GM18951 (cell line): ENCODE measurements at regions not wholly inside any gene's neighbourhood (a gene's known extent, or its start where the extent isn't known, plus 50 kb on each side); places are given as distances from the start of the nearest gene placed in this dataset.

Source experiments
- POLR2A ChIP-seq: IDR thresholded peaks from 4 replicates; pipeline ENCODE4 v1.6.1; 2011; ENCODE audit warnings: mild to moderate bottlenecking; ENCODE audit not compliant: insufficient read length, insufficient read depth; ENCODE audit errors: extremely low read depth
- in situ Hi-C: fragments of 300-500 bp; cut with MboI; formaldehyde crosslinking; loops from one replicate; pipeline ENCODE4 v1.12.0; 2022; ENCODE audit warnings: low sequenced_read_pairs, mixed read lengths, inconsistent platforms; ENCODE audit not compliant: unreplicated experiment

- in situ Hi-C loops = loop anchor here (25.0 kb wide), 1 partner anchor 1424 kb away; no protein-coding TSS in a partner anchor
- TF ChIP-seq POLR2A = no peak
Measured at GRCh38 chr10:4661511-4662255, 164.3 kb upstream of the AKR1E2 start.

GRCh38 chr10:4658777-4659176 is 167.2 kb upstream of the AKR1E2 start:
- TF ChIP-seq POLR2A = no peak
- in situ Hi-C loops = loop anchor here (25.0 kb wide), 1 partner anchor 1421 kb away; no protein-coding TSS in a partner anchor

GRCh38 chr10:4656576-4657194 is 169.3 kb upstream of the AKR1E2 start:
- in situ Hi-C loops = loop anchor here (25.0 kb wide), 1 partner anchor 1419 kb away; no protein-coding TSS in a partner anchor
- TF ChIP-seq POLR2A = no peak

- in situ Hi-C loops = loop anchor here (25.0 kb wide), 1 partner anchor 1419 kb away; no protein-coding TSS in a partner anchor
Measured at GRCh38 chr10:4655879-4656278, 170.1 kb upstream of the AKR1E2 start.

GRCh38 chr10:4655406-4655805 is 170.6 kb upstream of the AKR1E2 start:
- no peak for TF ChIP-seq POLR2A
- in situ Hi-C loops = loop anchor here (25.0 kb wide), 1 partner anchor 1418 kb away; no protein-coding TSS in a partner anchor

More at GRCh38 chr10:4655879-4656278, 170.1 kb upstream of the AKR1E2 start:
- TF ChIP-seq POLR2A = no peak

- in situ Hi-C loops = loop anchor here (25.0 kb wide), 1 partner anchor 1417 kb away; no protein-coding TSS in a partner anchor
- no peak for TF ChIP-seq POLR2A
Measured at GRCh38 chr10:4654496-4654895, 171.5 kb upstream of the AKR1E2 start.

- in situ Hi-C loops = loop anchor here (25.0 kb wide), 1 partner anchor 1416 kb away; no protein-coding TSS in a partner anchor
- TF ChIP-seq POLR2A = no peak
Measured at GRCh38 chr10:4653160-4653559, 172.8 kb upstream of the AKR1E2 start.

- in situ Hi-C loops = loop anchor here (25.0 kb wide), 1 partner anchor 1415 kb away; no protein-coding TSS in a partner anchor
- no peak for TF ChIP-seq POLR2A
Measured at GRCh38 chr10:4652111-4653010, 173.6 kb upstream of the AKR1E2 start.

GRCh38 chr10:4651404-4652037 is 174.5 kb upstream of the AKR1E2 start:
- no peak for TF ChIP-seq POLR2A
- in situ Hi-C loops = loop anchor here (25.0 kb wide), 1 partner anchor 1414 kb away; no protein-coding TSS in a partner anchor

GRCh38 chr10:4650582-4650981 is 175.4 kb upstream of the AKR1E2 start:
- no peak for TF ChIP-seq POLR2A
- in situ Hi-C loops = loop anchor here (25.0 kb wide), 1 partner anchor 1413 kb away; no protein-coding TSS in a partner anchor

- in situ Hi-C loops = loop anchor here (25.0 kb wide), 1 partner anchor 1413 kb away; no protein-coding TSS in a partner anchor
Measured at GRCh38 chr10:4649886-4650508, 176.0 kb upstream of the AKR1E2 start.

GRCh38 chr10:4649471-4649870 is 176.5 kb upstream of the AKR1E2 start:
- no peak for TF ChIP-seq POLR2A
- in situ Hi-C loops = no loop called here

More at GRCh38 chr10:4649886-4650508, 176.0 kb upstream of the AKR1E2 start:
- TF ChIP-seq POLR2A = no peak
